ENCODE measurements at regions not wholly inside any gene's neighbourhood (a gene's known extent, or its start where the extent isn't known, plus 50 kb on each side); places are given as distances from the start of the nearest gene placed in this dataset.

DNA sequence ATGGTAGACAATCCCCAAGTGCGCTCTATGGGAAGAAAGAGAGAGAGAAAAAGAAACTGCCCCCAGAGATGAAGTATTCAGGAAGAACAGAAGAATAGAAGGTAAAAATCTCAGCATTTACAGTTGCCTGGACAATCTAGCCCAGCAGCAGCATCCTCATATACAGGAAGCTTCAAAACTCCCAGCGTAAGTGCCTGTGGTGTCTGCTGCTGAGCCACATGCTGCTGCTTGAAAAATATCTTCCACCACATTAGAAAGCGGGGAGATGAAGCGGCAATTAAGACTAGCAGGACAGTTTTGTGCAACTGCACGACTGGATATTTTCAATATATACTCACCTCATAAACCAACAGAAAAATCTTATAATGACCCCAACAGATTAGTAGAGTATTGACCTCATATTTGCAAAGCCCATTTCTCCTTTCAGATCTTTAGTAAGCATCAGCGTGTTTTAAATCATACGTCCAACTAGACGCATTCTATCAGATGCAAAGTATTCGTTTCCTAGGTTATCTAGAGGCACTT, 972.0 kb upstream of the TENM3 start:
- H3K79me2 ChIP-seq (ENCODE audit: control insufficient read depth, insufficient read depth, low read length, unreplicated experiment) = no peaks in the 10 kb centered on the region
- no peak overlapping the region for H2AFZ ChIP-seq (ENCODE audit: low read length, unreplicated experiment)
- no peaks in the 10 kb centered on the region for H3K36me3 ChIP-seq (ENCODE audit: insufficient read depth, low read length)
- no peaks in the 10 kb centered on the region for H3K27me3 ChIP-seq (ENCODE audit: insufficient read depth, low read length)
- no peaks in the 10 kb centered on the region for H3K4me1 ChIP-seq (ENCODE audit: control insufficient read depth, insufficient read depth, low read length, unreplicated experiment)
- H3K4me3 ChIP-seq (ENCODE audit: low read depth, low read length) = no peak overlapping the region
- no peak overlapping the region for H3K27ac ChIP-seq (ENCODE audit: low read depth, low read length)

- Histone ChIP-seq H3K79me2 (ENCODE audit: control insufficient read depth, insufficient read depth, low read length, unreplicated experiment) (no peaks in the 10 kb centered on the region), H3K4me1 (ENCODE audit: control insufficient read depth, insufficient read depth, low read length, unreplicated experiment) (no peaks in the 10 kb centered on the region), H3K27me3 (ENCODE audit: insufficient read depth, low read length) (no peaks in the 10 kb centered on the region), H3K4me3 (ENCODE audit: low read depth, low read length) (no peak overlapping the region), H3K27ac (ENCODE audit: low read depth, low read length) (no peak overlapping the region), H2AFZ (ENCODE audit: low read length, unreplicated experiment) (no peak overlapping the region), H3K36me3 (ENCODE audit: insufficient read depth, low read length) (no peaks in the 10 kb centered on the region)
Measured at GRCh38 chr4:181272422-181272821, 970.8 kb upstream of the TENM3 start.

DNA sequence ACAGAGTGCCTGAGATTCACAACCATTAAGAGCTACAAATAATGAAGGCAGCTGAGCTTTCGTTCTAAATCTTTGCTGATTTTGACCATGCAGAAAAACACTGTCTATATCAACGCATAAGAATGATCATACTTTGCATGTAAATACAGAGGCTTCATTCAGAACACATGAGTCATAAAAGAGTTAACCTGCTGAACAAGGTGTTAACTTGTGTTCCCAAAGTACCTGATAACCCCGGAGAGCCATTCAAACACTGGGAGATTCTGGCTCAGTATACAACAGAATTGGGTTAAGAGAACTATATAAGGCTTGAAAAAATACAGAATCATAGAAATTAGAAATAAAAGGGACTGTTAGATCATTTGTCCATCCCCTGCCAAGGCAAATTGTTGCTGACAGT, 964.3 kb upstream of the TENM3 start:
- Histone ChIP-seq H3K27ac (ENCODE audit: low read depth, low read length) (no peak overlapping the region), H3K4me3 (ENCODE audit: low read depth, low read length) (no peak overlapping the region), H3K36me3 (ENCODE audit: insufficient read depth, low read length) (no peaks in the 10 kb centered on the region)

GRCh38 chr4:181281451-181281850, 961.8 kb upstream of the TENM3 start:
- Histone ChIP-seq H3K36me3 (ENCODE audit: insufficient read depth, low read length) (no peaks in the 10 kb centered on the region), H3K4me1 (ENCODE audit: control insufficient read depth, insufficient read depth, low read length, unreplicated experiment) (no peaks in the 10 kb centered on the region), H3K4me3 (ENCODE audit: low read depth, low read length) (no peak overlapping the region), H3K79me2 (ENCODE audit: control insufficient read depth, insufficient read depth, low read length, unreplicated experiment) (no peaks in the 10 kb centered on the region), H2AFZ (ENCODE audit: low read length, unreplicated experiment) (no peak overlapping the region), H3K27me3 (ENCODE audit: insufficient read depth, low read length) (peaks cover 7% of the 10 kb centered on the region), H3K27ac (ENCODE audit: low read depth, low read length) (no peak overlapping the region)

More for the DNA sequence above, 964.3 kb upstream of the TENM3 start:
- no peaks in the 10 kb centered on the region for H3K79me2 ChIP-seq (ENCODE audit: control insufficient read depth, insufficient read depth, low read length, unreplicated experiment)
- H2AFZ ChIP-seq (ENCODE audit: low read length, unreplicated experiment) = no peak overlapping the region
- no peaks in the 10 kb centered on the region for H3K4me1 ChIP-seq (ENCODE audit: control insufficient read depth, insufficient read depth, low read length, unreplicated experiment)
- peaks cover 7% of the 10 kb centered on the region for H3K27me3 ChIP-seq (ENCODE audit: insufficient read depth, low read length)

GRCh38 chr4:181289198-181289597, 954.0 kb upstream of the TENM3 start:
- H3K27me3 ChIP-seq (ENCODE audit: insufficient read depth, low read length) = peaks cover 59% of the 10 kb centered on the region
- H3K4me3 ChIP-seq (ENCODE audit: low read depth, low read length) = no peak overlapping the region
- no peak overlapping the region for H2AFZ ChIP-seq (ENCODE audit: low read length, unreplicated experiment)
- H3K4me1 ChIP-seq (ENCODE audit: control insufficient read depth, insufficient read depth, low read length, unreplicated experiment) = no peaks in the 10 kb centered on the region
- H3K27ac ChIP-seq (ENCODE audit: low read depth, low read length) = no peak overlapping the region
- H3K36me3 ChIP-seq (ENCODE audit: insufficient read depth, low read length) = no peaks in the 10 kb centered on the region
- no peaks in the 10 kb centered on the region for H3K79me2 ChIP-seq (ENCODE audit: control insufficient read depth, insufficient read depth, low read length, unreplicated experiment)

GRCh38 chr4:181291615-181292014, 951.6 kb upstream of the TENM3 start:
- Histone ChIP-seq H3K4me1 (ENCODE audit: control insufficient read depth, insufficient read depth, low read length, unreplicated experiment) (no peaks in the 10 kb centered on the region), H3K4me3 (ENCODE audit: low read depth, low read length) (no peak overlapping the region), H3K27ac (ENCODE audit: low read depth, low read length) (no peak overlapping the region), H3K27me3 (ENCODE audit: insufficient read depth, low read length) (peaks cover 80% of the 10 kb centered on the region), H3K79me2 (ENCODE audit: control insufficient read depth, insufficient read depth, low read length, unreplicated experiment) (no peaks in the 10 kb centered on the region), H2AFZ (ENCODE audit: low read length, unreplicated experiment) (no peak overlapping the region), H3K36me3 (ENCODE audit: insufficient read depth, low read length) (no peaks in the 10 kb centered on the region)

GRCh38 chr4:181293014-181293413, 950.2 kb upstream of the TENM3 start:
- H3K27ac ChIP-seq (ENCODE audit: low read depth, low read length) = no peak overlapping the region
- H2AFZ ChIP-seq (ENCODE audit: low read length, unreplicated experiment) = no peak overlapping the region
- no peaks in the 10 kb centered on the region for H3K79me2 ChIP-seq (ENCODE audit: control insufficient read depth, insufficient read depth, low read length, unreplicated experiment)
- H3K4me1 ChIP-seq (ENCODE audit: control insufficient read depth, insufficient read depth, low read length, unreplicated experiment) = no peaks in the 10 kb centered on the region
- no peaks in the 10 kb centered on the region for H3K36me3 ChIP-seq (ENCODE audit: insufficient read depth, low read length)
- H3K27me3 ChIP-seq (ENCODE audit: insufficient read depth, low read length) = peaks cover 79% of the 10 kb centered on the region
- H3K4me3 ChIP-seq (ENCODE audit: low read depth, low read length) = no peak overlapping the region

DNA sequence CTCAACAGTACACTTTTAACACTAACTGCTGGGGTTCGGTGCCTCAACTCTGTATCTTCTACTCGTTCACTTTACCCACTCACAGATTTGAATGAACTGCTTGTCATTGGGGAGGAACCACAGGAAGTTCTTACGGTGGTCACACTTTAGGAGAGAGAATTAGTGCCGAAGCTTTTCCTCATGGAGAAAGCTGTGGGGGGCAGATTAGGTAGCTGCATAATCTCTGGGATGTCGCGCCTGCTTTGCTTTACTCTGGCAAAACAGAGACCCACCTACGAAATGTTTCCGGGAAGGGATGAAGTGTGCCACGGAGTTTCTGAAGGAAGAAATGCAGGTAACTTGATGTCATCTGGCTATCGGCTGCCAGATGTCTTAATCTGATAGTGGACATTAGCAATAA, 949.7 kb upstream of the TENM3 start:
- H3K27ac ChIP-seq (ENCODE audit: low read depth, low read length) = no peak overlapping the region
- H3K36me3 ChIP-seq (ENCODE audit: insufficient read depth, low read length) = no peaks in the 10 kb centered on the region
- no peak overlapping the region for H3K4me3 ChIP-seq (ENCODE audit: low read depth, low read length)
- no peaks in the 10 kb centered on the region for H3K4me1 ChIP-seq (ENCODE audit: control insufficient read depth, insufficient read depth, low read length, unreplicated experiment)
- H3K27me3 ChIP-seq (ENCODE audit: insufficient read depth, low read length) = peaks cover 78% of the 10 kb centered on the region
- no peak overlapping the region for H2AFZ ChIP-seq (ENCODE audit: low read length, unreplicated experiment)
- H3K79me2 ChIP-seq (ENCODE audit: control insufficient read depth, insufficient read depth, low read length, unreplicated experiment) = no peaks in the 10 kb centered on the region

DNA sequence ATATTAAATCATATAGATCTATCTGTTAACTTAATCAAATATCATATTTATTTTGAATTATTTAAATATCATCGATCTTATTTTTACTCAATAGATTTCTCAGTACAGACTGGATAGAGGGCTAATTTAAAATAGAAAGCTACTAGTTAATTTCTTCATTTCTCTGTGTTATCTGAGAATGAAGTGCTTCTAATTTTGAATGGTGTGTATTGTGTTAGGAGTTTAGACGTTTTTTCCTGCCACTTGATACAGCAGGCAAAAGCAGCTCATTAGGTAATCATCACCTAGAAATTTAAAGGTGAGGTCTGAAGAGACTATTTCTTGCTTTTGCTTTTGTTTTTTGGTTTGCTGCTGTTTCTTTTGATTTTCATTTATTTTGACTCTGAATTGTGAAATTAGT, 948.8 kb upstream of the TENM3 start:
- Histone ChIP-seq H2AFZ (ENCODE audit: low read length, unreplicated experiment) (no peak overlapping the region), H3K79me2 (ENCODE audit: control insufficient read depth, insufficient read depth, low read length, unreplicated experiment) (no peaks in the 10 kb centered on the region), H3K4me3 (ENCODE audit: low read depth, low read length) (no peak overlapping the region), H3K27ac (ENCODE audit: low read depth, low read length) (no peak overlapping the region), H3K27me3 (ENCODE audit: insufficient read depth, low read length) (peaks cover 73% of the 10 kb centered on the region), H3K4me1 (ENCODE audit: control insufficient read depth, insufficient read depth, low read length, unreplicated experiment) (no peaks in the 10 kb centered on the region), H3K36me3 (ENCODE audit: insufficient read depth, low read length) (no peaks in the 10 kb centered on the region)

DNA sequence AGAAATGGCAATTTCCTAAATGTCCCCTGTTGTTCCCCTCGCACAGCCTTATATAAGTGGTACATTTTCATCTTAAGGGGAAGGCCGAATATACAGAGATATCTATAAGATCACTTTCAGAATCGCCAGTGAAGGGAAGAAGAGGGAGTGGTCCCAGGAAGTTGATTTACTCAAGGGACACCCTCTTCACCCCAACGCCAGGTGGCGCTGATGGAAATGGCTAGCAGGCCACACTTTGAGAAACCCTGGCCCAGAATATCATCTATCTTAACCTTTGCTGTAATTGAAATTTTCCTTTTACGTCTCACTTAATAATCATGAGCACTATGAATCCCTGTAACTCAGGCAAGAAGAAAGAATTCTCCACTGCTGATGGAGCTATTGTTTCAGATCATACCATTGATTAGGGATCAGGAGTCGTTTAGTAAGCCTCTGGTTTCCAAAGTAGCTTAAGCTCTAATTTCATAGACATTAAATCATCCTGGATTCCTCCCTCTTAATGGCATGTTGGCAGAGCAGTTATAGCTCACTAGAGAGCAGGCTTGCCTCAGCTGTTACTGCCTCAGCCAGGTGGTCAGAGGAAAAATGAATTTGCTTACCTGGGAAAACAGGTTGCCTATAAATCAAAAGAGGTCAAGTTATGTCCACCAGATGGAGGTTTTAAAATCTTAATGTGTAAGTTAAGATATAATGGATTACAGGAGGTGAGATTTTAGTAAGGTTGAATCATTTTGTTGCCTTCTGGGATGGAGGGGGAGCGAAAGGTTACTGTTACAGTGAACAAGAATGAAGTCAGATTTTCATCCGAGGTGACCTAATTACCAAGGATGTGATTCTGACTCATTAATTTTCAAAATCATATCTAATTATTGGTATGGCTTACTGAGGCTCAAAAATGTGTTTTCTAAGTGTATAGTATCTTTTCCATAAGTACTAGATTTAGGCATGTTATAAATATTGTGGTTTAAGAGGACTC, 941.2 kb upstream of the TENM3 start:
- H3K4me1 ChIP-seq (ENCODE audit: control insufficient read depth, insufficient read depth, low read length, unreplicated experiment) = no peaks in the 10 kb centered on the region
- peaks cover 24% of the 10 kb centered on the region; the same call in 1 of the 2 replicates for H3K27me3 ChIP-seq (ENCODE audit: insufficient read depth, low read length)
- H3K79me2 ChIP-seq (ENCODE audit: control insufficient read depth, insufficient read depth, low read length, unreplicated experiment) = no peaks in the 10 kb centered on the region
- H3K27ac ChIP-seq (ENCODE audit: low read depth, low read length) = no peak overlapping the region
- H3K4me3 ChIP-seq (ENCODE audit: low read depth, low read length) = no peak overlapping the region
- H2AFZ ChIP-seq (ENCODE audit: low read length, unreplicated experiment) = no peak overlapping the region
- H3K36me3 ChIP-seq (ENCODE audit: insufficient read depth, low read length) = no peaks in the 10 kb centered on the region

DNA sequence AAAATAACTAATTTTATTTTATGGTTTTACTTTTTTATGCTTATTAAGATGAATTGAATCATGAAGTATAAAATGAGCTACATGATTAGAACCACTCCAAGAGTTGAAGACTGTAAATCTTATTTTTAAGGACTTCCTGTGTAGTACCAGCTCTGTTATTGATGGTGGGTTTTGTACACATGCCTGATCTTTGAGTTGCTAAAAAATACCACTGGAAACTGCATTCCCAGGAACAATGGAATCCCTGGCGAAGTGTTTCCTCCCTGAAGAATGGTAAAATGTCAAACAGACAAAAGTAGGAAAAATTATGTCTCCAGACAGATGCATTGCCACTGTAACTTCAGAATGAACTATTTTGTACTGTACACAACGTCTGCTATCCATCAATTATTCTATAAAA, 935.4 kb upstream of the TENM3 start:
- no peak overlapping the region for H2AFZ ChIP-seq (ENCODE audit: low read length, unreplicated experiment)
- H3K36me3 ChIP-seq (ENCODE audit: insufficient read depth, low read length) = no peaks in the 10 kb centered on the region
- no peaks in the 10 kb centered on the region for H3K4me1 ChIP-seq (ENCODE audit: control insufficient read depth, insufficient read depth, low read length, unreplicated experiment)
- peaks cover 23% of the 10 kb centered on the region; the same call in 1 of the 2 replicates for H3K27me3 ChIP-seq (ENCODE audit: insufficient read depth, low read length)
- no peak overlapping the region for H3K27ac ChIP-seq (ENCODE audit: low read depth, low read length)
- no peaks in the 10 kb centered on the region for H3K79me2 ChIP-seq (ENCODE audit: control insufficient read depth, insufficient read depth, low read length, unreplicated experiment)
- H3K4me3 ChIP-seq (ENCODE audit: low read depth, low read length) = no peak overlapping the region
